ENCODE measurements at regions not wholly inside any gene's neighbourhood (a gene's known extent, or its start where the extent isn't known, plus 50 kb on each side); places are given as distances from the start of the nearest gene placed in this dataset.

DNA sequence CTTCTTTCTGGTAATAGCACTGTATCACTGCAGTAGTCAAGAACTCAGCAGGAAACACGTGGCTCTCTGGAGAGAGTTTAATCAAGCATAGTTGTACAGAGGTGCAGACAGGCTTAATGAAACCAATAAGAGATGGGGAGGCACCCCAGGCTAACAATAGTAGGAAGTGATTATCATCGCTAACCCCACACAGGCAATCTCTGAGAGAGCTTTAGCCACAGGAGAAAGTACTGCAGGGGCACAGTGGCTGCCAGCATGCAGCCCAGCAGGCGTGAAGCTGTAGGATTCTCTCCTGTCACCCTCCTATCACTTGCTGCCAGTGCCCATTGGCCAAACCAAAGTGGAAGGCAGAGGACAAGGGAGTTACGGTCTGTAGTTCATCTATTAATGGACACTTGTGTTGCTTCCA lies 450.0 kb upstream of the RASGEF1B start:
- DNase-seq = no peak

- DNase-seq = no peak
Measured at GRCh38 chr4:81919810-81920209, 448.1 kb upstream of the RASGEF1B start.

- no peak for DNase-seq
Measured at GRCh38 chr4:81919223-81919622, 447.5 kb upstream of the RASGEF1B start.

GRCh38 chr4:81915430-81915829 lies 443.7 kb upstream of the RASGEF1B start:
- DNase-seq = no peak

- no peak for DNase-seq
Measured at GRCh38 chr4:81914623-81915022, 442.9 kb upstream of the RASGEF1B start.

- DNase-seq = no peak
Measured at GRCh38 chr4:81913427-81913879, 441.7 kb upstream of the RASGEF1B start.

DNA sequence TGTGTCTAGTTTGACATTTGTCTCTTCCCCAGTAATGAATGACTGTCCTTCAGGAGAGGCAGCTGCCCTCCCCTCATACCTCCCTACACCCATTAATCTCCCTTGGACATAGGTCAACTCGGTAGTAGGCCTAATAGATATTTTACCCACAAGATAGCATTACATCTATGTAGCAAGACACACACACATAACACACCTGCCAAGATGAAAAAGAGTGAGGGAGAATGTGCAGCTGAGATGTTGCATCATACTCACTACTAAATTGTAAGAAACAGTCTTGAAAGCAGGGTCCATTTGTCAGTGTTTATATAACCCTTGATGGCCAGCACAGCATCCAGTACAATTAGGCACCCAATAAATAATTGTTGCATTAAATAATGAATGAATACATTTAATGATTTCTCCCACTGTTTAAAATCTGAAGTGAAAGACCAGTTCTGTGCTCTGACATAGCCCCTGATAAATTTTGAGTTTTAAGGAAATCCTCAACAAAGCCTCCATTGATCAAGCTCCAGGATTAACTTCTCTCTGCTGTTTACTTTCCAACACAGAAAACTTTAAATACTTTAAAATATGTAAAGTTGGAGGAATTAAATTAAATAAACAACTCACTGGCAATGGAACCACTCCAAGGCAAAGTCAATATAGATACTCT lies 440.8 kb upstream of the RASGEF1B start:
- DNase-seq = no peak

- no peak for DNase-seq
Measured at GRCh38 chr4:81906905-81907304, 435.2 kb upstream of the RASGEF1B start.

GRCh38 chr4:81905971-81906370 lies 434.3 kb upstream of the RASGEF1B start:
- no peak for DNase-seq

GRCh38 chr4:81904121-81904520 lies 432.4 kb upstream of the RASGEF1B start:
- no peak for DNase-seq

DNA sequence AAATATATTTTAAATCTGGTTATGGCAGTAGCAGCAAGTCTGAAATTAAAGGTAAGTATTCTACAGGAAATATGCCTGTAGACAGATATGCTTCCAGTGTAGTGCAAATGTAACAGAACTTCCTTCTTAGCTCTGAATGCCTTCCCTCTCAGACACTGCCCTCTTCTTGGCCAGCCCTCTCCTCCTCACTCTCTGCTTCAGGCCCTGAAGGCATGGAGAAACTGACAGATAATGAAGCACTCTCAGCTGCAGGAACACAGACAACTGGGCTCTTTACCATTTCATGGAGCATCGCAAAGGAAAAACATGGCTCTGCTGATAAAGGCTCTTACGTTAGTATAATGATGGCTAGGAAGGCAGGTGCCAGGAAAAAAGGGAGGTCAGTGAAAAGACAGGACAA lies 431.5 kb upstream of the RASGEF1B start:
- DNase-seq = no peak

DNA sequence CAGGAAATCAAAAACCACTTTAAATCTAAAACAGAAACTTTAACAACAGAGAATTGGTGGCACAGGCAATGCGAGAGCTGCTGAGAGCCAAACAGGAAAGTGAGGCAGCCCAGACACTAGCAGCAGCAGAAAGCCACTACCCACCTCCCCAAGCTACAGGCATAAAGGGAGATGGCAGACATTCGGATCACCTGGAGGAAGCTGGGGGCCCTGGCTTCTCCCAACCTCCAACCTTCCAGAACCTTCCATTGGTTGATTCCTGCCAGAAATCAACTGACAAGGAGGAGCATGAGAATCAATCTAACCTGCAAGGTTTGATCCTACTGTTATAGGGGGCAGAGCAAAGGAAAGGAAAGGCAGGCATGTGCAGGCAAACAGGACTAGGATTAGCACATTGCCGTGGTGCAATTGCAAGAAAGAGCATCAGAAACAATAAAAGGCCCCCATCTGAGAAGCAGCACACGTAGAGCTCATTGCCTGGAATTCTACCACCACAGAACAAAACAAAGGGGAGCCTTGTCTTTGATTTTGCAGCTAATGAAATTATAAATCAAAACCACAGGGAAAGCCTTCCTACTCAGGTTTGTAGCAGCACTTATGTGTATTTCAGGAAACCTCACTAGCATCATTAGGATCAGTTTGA lies 427.3 kb upstream of the RASGEF1B start:
- DNase-seq = no peak

DNA sequence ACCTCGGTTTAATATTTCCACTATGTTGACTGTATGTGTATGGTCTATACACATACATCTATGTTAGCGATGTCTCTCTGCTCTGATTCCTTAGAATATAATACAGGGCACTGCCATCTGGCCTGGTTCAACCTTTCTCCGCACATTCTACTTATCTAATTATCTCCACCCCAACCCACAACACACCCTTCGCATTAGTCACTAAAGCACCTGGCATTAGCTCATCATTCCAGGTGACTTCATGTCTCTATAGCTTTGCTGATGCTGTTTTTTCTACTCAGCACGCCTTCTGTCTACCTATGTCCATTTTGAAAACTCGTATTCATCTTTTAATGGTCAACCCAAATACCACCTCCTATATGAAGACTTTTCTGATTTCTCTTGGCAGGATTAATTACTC lies 425.2 kb upstream of the RASGEF1B start:
- no peak for DNase-seq

- DNase-seq = no peak
Measured at GRCh38 chr4:81891005-81891996, 419.6 kb upstream of the RASGEF1B start.

DNA sequence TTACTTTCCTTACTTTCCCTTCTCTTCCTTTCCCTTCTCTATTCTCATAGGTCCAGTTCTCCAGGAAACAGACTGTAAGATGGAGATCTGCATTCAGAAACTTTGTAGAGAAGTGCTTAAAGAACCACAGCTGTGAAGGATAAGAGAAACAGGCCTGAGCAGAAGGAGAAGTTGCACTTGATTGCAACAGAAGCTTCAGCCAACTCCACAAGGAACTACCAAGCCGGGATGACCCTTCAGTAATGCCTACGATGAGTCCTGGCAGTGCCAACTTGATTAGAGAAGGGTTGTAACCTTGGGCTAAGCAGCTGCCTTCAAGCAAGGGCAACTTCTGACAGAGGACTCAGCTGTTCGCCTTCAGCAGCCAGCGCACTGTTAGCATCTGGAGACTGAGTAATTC lies 413.3 kb upstream of the RASGEF1B start:
- no peak for DNase-seq

DNA sequence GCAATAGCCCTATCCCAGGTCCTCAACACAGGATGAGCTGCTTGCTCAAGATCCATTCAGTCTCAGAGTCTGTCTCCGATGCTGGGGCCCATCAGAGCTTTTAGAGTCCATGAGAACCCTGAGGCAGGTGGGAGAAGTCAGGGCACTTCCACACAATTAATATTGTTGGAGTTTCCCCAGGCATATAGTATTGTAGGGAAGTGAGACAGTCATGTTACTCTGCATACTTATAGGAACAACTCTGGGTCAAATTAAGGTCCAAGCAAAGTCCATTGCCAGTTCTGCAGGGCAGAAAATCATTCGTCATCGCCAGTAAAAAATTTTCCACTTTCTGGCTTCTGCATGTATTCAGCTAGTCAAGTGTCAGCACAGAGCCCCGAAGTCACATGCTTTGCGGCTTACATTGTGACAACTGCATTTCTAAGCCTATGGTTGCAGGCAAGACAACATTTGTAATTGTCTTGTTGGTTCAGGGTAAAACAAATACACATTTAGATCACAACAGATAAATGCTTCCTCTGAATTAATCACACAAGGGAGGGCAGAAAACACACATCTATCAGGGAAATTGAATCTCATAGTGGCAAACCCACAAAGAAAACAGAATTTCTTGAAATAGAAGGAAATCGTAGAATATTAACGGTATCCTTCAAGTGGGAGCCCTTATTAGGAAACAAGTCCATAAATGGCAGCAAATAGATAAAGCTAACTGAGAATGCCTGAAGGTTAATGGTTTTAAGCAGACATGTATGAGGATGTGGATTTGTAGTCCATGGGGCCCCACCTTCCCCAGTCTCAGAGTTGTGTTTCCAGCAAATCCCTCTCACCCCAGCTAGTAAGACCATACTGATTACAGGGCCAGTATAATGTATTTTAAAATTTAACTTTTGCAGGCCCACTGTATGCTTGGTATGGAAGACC lies 412.1 kb upstream of the RASGEF1B start:
- no peak for DNase-seq

- DNase-seq = no peak
Measured at GRCh38 chr4:81883004-81883403, 411.3 kb upstream of the RASGEF1B start.

GRCh38 chr4:81881855-81882621 lies 410.3 kb upstream of the RASGEF1B start:
- no peak for DNase-seq

DNA sequence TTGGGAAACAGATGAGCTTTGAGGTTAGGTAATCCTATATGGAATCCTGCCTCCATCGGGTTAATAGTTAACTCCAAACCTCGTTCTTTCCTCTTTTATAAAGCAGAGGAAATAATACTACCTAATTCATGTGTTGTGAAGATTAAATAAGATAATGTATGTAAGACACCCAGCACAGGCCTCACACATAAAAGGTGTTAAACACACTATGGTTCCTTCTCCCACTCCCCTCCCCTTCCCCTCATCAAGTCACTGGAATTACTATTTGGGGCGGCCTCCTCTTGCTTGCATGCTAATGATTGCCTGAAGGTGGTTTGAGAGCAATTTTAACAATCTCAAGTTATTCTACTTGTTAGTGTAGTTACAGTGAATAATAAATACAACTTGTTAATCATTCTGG lies 404.4 kb upstream of the RASGEF1B start:
- no peak for DNase-seq

DNA sequence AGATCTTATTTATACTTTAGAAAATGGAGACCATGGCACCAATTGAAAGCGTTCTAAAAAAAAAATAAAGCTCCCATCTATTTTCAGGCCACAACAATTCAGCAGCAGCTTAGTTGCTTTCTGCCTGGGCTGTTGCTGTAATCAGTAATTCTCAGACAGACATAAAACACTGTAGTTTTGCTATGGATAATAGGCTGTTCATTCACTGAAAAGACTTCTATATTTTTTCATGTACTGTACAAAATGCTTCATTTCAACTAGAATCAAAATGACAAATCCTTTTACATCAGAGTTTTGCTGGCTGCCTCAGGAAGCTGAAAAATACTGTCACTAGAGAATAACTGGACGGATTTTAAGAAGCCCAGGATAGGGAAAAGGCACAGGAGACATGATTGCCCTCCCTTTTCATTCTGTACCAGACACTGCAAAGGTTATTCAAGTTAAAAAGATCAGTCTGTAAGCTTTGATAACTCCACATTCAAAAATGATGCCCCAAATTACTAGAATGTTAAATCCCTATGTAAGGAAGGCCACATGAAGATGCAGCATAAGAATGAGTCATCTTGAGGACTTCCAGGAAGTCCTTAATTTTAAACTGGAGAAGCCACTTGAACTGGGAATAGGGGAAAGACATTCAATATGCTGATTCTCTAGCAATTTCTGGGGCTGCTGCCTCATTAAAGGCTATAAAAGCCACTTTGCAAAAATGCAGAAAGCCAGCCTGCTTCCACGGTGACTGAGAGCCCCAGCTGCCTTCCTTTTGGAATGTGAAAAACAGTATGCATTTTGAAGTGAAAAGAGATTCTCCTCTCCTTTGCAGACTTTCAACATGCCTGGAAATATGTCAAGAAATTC lies 403.2 kb upstream of the RASGEF1B start:
- DNase-seq = no peak

DNA sequence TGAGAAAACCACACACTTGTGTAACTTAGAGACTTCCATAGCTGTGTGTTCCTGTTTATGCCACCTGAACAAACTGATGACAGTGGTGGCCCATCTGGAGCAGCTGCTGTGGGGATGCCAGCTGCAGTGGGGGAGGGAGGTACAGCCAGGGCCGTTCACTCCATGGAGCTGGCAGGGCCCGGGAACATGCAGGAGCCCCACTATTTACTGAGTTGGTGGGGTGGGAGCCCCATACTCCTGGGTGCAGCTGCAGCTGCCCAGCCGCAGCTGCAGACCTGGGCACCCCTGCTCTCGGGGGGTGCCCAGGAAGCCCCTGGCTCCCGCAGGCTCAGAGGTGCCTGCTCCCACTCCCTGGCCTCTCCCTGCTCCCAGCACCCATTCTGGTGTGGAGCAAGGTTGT lies 398.6 kb upstream of the RASGEF1B start:
- no peak for DNase-seq

All from cerebellar nuclear complex (tissue), 1 donor.